ENCODE measurements at regions not wholly inside any gene's neighbourhood (a gene's known extent, or its start where the extent isn't known, plus 50 kb on each side); places are given as distances from the start of the nearest gene placed in this dataset.

DNA sequence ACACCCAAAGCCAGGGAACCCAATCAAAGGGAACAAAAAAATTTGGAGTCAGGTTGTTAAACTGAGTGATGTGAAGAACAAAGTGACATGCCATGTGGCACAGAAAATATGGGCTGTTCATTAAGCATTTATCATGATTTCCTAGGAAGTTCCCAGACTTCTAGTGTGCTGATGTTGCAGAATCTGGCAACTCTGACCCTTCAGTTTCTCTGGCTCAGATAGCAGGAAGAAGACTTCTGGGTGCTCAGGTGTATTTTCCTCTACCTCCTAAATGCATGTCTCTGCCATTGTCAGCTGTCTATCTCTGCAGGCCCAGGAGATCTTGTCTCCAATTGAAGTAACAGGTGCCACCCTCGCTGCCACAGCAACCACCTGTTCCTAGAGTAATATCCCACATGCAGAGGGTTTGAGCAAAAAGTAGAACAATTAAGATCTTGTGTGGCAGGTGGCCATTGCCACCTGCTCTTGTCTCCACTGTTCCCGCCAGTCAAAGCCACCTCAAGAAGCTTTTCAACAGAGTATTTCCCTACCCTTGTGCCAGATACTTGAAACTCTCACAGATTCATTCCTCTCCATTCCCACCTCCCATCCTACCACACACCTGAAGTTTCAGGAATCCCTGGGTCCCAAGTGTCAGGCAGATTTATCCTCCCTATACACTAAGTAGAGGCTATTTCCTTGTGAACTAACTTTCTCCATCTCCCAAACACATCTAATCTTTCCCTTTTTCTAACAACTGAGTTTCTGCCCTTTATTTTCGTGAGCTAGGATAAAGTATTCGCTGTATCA, 533.7 kb upstream of the CHAC2 start:
- TF ChIP-seq, protein P1, sequence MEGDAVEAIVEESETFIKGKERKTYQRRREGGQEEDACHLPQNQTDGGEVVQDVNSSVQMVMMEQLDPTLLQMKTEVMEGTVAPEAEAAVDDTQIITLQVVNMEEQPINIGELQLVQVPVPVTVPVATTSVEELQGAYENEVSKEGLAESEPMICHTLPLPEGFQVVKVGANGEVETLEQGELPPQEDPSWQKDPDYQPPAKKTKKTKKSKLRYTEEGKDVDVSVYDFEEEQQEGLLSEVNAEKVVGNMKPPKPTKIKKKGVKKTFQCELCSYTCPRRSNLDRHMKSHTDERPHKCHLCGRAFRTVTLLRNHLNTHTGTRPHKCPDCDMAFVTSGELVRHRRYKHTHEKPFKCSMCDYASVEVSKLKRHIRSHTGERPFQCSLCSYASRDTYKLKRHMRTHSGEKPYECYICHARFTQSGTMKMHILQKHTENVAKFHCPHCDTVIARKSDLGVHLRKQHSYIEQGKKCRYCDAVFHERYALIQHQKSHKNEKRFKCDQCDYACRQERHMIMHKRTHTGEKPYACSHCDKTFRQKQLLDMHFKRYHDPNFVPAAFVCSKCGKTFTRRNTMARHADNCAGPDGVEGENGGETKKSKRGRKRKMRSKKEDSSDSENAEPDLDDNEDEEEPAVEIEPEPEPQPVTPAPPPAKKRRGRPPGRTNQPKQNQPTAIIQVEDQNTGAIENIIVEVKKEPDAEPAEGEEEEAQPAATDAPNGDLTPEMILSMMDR (IDR thresholded peaks at IDR 0.05; ENCODE audit: low read length) = no peak
- TF ChIP-seq EZH2 (optimal IDR thresholded peaks at IDR 0.05; ENCODE audit: low read depth, low read length) (no peak), EZH2phosphoT487 (IDR thresholded peaks at IDR 0.05; ENCODE audit: low read length) (no peak)
